ENCODE measurements at regions not wholly inside any gene's neighbourhood (a gene's known extent, or its start where the extent isn't known, plus 50 kb on each side); places are given as distances from the start of the nearest gene placed in this dataset.

DNA sequence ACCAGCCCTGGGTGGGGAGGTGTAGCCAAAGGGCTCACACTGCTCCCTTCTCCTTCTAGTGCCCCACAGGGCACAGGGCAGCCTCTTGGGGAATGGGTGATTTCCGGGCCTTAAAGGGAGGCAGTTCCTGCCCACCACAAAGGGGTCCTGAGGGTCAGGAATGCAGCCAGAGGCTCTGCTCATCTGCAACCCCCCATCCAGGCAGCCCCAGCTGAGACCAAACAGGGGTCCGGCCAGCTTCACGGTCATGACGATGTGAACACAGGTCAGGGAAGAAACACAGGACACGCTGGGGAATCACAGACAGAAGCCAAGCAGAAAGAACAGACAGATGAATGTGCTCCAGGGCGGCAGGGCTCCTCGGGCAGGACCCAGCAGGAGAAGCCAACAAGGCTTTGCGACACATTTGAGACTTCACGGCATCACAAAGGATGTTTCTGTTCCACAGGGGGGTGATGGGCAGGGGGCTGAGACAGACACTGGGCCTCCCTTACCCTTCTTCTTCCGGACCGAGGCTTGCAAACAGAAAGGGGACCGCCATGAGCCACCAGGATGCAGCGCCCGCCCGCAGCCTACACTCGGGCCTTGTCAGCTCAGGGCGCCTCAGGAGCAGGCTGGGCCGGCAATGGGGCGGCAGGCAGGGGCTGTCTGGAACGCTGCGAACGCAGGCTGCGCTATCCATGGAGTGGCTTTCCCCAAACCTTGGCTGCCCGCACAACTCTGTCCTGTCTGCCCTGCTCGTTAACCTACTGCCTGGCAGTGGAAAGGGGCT is 101.9 kb downstream of the CTTN start:
- no peak overlapping the region for H3K4me3 ChIP-seq (ENCODE audit: low read depth, low read length)
- POLR2A ChIA-PET = no interaction called here
- no peak for DNase-seq (ENCODE audit: low read depth, low spot score)
- CTCF ChIA-PET = no interaction called here
- TF ChIP-seq, protein P1, sequence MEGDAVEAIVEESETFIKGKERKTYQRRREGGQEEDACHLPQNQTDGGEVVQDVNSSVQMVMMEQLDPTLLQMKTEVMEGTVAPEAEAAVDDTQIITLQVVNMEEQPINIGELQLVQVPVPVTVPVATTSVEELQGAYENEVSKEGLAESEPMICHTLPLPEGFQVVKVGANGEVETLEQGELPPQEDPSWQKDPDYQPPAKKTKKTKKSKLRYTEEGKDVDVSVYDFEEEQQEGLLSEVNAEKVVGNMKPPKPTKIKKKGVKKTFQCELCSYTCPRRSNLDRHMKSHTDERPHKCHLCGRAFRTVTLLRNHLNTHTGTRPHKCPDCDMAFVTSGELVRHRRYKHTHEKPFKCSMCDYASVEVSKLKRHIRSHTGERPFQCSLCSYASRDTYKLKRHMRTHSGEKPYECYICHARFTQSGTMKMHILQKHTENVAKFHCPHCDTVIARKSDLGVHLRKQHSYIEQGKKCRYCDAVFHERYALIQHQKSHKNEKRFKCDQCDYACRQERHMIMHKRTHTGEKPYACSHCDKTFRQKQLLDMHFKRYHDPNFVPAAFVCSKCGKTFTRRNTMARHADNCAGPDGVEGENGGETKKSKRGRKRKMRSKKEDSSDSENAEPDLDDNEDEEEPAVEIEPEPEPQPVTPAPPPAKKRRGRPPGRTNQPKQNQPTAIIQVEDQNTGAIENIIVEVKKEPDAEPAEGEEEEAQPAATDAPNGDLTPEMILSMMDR (IDR thresholded peaks at IDR 0.05; ENCODE audit: insufficient read depth, low read length, missing control alignments) = no peak

DNA sequence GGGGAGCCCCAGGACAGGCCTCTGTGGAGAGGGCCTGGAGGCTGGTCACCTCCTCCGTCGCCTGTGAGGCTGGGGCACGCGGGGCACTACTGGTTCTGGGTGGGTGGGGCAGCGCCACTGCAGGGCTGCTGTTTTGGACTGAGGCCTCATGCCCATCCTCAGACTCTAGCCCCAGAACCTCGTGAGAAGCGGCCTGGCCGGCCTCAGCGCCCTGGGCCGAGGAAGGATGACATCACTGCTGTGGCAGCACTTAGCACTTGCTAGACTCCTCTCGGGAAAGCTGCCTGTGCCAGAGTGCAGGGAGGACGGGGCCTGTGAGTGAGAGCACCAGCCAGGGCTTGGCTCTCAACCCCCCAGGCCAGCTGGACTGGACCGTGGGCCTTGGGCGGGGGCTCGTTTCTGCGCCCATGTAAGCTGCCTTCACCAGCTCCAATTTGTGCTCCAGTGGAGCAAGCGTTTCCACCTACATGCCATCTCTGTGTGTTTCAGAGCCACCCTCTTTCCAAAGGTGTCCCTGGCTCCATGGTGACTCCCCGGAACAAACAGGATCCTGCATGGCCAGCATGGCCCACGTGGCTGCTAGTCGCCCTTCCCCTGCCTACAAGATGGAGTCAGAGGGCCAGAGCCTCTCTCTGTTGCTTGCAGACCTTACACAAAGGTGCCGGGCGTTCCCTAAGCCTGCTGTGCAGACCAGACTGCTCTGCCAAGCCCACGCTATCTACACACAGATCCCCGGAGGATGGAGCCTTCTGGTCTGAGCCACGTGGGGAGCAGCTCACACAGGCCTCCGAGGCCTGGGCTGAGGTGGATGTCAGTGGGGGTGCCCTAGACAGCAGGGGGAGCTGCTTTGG is 102.9 kb downstream of the CTTN start:
- DNase-seq (ENCODE audit: low read depth, low spot score) = no peak
- ChIA-PET POLR2A (no interaction called here), CTCF (no interaction called here)
- no peak overlapping the region for H3K4me3 ChIP-seq (ENCODE audit: low read depth, low read length)
- TF ChIP-seq, protein P1 (IDR thresholded peaks at IDR 0.05; ENCODE audit: insufficient read depth, low read length, missing control alignments) = no peak

DNA sequence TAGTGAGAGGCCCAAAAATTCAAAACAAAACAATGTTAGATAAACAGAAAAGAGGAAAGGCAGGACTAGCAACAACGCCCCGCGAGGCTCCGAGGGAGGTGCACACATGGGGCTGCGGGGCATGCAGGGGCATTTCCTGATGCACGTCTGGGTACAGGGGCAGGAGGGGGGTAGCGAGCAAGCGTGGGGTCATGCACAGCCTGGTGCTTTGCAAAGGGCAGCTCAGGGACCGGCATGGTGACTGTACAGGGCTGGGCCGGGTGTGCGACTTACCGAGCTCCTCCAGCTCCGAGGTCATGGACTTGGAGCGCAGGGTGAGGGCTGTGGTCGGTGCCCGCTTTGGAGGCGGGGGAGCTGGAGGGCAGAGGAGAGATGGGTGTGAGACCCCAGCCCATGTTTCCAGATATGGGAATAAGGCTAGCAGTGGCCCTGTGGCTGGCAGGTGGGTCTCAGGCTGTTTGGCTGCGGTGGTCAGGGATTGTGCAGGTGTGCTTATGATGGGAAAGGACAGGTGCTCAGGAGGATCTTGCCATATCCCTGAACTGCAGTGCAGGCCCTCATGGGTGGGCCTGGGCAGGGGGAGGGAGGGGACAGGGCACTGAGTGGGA is 103.7 kb downstream of the CTTN start:
- TF ChIP-seq, protein P1 (IDR thresholded peaks at IDR 0.05; ENCODE audit: insufficient read depth, low read length, missing control alignments) = no peak
- no peak for DNase-seq (ENCODE audit: low read depth, low spot score)
- H3K4me3 ChIP-seq (ENCODE audit: low read depth, low read length) = no peak overlapping the region
- ChIA-PET POLR2A (no interaction called here), CTCF (no interaction called here)

DNA sequence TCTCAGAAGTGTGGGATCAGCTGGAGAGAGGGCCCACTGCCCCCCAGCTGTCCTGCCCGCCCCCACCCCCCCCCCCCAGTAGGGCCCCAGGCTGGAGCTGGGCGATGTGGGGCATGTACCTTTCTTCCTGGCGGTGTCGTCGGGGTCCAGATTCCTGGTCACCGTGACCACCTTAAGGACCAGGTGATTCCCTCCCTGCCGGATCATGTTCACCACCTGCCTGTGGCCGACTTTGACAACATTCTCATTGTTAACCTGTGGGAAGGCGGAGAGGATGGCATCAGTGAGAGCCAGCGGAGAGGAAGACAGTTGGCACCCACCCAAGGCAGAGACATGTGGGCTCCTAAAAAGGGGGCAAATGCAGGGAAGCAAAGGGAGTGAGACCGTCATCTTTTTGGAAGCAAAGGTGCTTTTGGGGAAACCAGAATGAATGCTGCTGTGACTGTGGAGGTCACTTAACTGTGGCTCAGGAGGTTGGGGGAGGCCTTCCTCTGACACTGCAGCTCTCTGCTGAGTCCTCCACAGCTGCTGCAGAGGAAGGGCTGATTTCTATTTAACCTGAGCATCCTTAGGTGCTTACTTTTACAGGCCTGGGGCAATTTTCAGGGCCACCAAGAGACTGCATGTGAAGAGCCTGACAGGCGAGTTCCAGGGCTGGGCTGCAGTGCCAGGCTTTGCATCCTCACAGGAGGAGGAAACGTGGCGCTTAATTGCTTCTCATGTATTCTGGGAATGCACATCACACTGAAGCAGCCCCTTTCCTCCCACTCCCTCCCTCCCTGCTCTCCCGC is 104.5 kb downstream of the CTTN start:
- TF ChIP-seq, protein P1 (IDR thresholded peaks at IDR 0.05; ENCODE audit: insufficient read depth, low read length, missing control alignments) = no peak
- DNase-seq (ENCODE audit: low read depth, low spot score) = no peak
- ChIA-PET CTCF (no interaction called here), POLR2A (no interaction called here)
- H3K4me3 ChIP-seq (ENCODE audit: low read depth, low read length) = no peak overlapping the region

DNA sequence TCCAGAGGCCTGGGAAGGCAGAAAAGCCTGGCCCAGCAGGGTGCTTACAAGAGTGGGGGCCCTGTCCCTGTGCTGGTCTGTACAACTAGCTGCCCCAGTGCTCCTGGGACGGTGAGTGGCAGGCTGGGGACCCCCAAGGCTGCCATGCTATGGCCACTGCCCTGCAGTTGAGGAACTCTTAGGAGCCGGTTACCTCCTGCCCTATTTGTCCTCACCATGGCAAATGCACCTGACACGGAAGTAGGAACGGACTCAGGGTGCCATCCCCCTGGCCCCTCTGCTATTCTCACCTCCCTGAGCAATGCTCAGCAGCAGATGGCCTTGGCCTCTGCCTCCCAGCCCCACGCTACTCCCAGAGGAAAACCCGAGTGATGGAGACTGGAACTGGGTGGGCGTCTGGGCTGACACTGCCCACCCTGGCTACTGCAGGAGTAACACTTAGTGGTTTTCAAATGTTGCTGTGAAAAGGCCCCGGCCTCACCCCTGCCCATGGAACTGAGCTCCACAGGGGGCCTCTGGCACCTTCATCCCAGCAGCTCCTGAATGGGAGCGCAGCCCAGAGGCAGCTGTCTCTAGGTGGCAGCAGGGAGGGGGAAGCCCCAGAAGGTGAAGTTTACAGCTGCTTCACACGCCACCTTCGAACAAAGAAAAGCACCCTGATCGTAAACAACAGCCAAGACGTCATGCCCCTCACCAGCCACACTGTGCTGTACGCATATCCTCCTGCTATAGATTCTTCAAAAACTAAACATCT is 105.3 kb downstream of the CTTN start:
- ChIA-PET POLR2A (no interaction called here), CTCF (no interaction called here)
- no peak overlapping the region for H3K4me3 ChIP-seq (ENCODE audit: low read depth, low read length)
- TF ChIP-seq, protein P1 (IDR thresholded peaks at IDR 0.05; ENCODE audit: insufficient read depth, low read length, missing control alignments) = no peak
- no peak for DNase-seq (ENCODE audit: low read depth, low spot score)

Data from AG04449 (cell line).